Erythroblast (primary cell): ENCODE measurements at regions not wholly inside any gene's neighbourhood (a gene's known extent, or its start where the extent isn't known, plus 50 kb on each side); places are given as distances from the start of the nearest gene placed in this dataset.
"Not testable (repeated sequence)": the region's sequence is repeated elsewhere in the genome, so short reads cannot be mapped to it uniquely, and the experiment has no call there.

Source experiments
- DNase-seq, 2 experiments: peaks; one replicate each; lab custom pipeline; 2025; lab: John Stamatoyannopoulos, UW
- GATA1 ChIP-seq: IDR thresholded peaks from 2 replicates; pipeline ENCODE4 v1.6.1; 2011; ENCODE audit warnings: low read depth, mild to moderate bottlenecking, control low read depth, low read length, moderate library complexity
- POLR2A ChIP-seq: IDR thresholded peaks from 2 replicates; pipeline ENCODE4 v1.6.1; 2011; ENCODE audit warnings: mild to moderate bottlenecking, low read length

DNA sequence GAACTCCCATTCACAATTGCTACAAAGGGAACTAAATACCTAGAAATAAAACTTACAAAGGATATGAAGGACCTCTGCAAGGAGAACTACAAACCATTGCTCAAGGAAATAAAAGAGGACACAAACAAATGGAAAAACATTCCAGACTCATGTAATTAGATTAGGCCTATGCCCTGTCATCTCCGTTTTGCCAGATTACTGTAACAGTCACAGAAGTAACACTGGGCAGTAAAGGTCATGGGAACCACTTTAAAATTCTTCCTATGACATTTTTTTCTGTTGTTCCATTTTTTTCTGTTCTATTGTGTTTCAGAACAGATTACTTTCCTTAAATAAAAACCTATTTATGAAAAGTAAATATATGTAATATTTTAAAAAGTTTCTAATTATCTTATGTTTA is 199.4 kb upstream of the CENPE start:
- TF ChIP-seq POLR2A (no peak), GATA1 (no peak)
- no peak for DNase-seq

GRCh38 chr4:103387508-103388011 is 189.4 kb upstream of the CENPE start:
- DNase-seq, result not testable (repeated sequence)

- DNase-seq, result not testable (repeated sequence)
These were observed 187.4 kb upstream of the CENPE start for GRCh38 chr4:103385565-103385964.

DNA sequence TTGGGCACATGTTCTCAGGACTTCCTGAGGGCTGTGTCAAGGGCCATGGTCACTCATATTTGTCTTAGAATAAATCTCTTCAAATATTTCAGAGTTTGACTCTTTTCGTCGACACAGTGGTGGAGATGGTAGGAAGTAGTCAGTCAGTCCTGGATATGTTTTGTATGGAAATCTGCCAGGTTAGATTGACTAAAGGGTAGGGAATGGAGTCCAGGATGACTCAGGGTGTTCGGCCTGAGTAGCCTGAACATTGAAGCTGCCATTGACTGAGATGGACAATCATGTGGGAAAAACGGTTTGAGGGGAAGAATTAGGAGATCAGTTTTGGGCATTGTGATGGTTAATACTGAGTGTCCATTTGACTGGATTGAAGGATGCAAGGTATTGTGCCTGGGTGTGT is 177.1 kb upstream of the CENPE start:
- no peak for DNase-seq
- TF ChIP-seq POLR2A (no peak), GATA1 (no peak)

GRCh38 chr4:103374758-103375157 is 176.6 kb upstream of the CENPE start:
- DNase-seq, result no peak
- TF ChIP-seq GATA1 (no peak), POLR2A (no peak)

DNA sequence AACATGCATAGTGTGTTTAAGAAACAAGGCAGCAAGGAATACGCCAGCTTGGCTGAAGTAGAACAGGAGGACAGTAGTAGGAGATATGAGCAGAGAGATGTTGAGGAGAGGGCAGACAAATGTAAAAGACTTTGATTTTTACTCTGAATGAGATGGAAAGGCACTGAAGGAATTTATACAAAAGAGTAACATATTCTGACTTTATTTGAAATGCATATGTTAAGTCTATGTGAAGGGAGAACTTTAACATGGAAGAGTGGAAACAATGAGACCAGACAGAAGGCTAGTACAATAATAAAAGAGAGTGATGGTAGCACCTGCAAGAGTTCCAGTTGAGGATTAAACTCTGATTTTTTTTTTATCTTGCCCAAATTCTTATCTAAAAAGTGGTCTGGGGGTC is 176.2 kb upstream of the CENPE start:
- no peak for DNase-seq
- TF ChIP-seq POLR2A, result no peak
- TF ChIP-seq GATA1, result no peak

GRCh38 chr4:103372002-103372558 is 173.9 kb upstream of the CENPE start:
- no peak for DNase-seq

GRCh38 chr4:103370336-103370735 is 172.2 kb upstream of the CENPE start:
- no peak for DNase-seq
- no peak for TF ChIP-seq POLR2A
- TF ChIP-seq GATA1, result no peak

More at GRCh38 chr4:103372002-103372558, 173.9 kb upstream of the CENPE start:
- no peak for TF ChIP-seq POLR2A
- TF ChIP-seq GATA1, result no peak

GRCh38 chr4:103365285-103365684 is 167.1 kb upstream of the CENPE start:
- TF ChIP-seq POLR2A (no peak), GATA1 (no peak)
- DNase-seq, result no peak

DNA sequence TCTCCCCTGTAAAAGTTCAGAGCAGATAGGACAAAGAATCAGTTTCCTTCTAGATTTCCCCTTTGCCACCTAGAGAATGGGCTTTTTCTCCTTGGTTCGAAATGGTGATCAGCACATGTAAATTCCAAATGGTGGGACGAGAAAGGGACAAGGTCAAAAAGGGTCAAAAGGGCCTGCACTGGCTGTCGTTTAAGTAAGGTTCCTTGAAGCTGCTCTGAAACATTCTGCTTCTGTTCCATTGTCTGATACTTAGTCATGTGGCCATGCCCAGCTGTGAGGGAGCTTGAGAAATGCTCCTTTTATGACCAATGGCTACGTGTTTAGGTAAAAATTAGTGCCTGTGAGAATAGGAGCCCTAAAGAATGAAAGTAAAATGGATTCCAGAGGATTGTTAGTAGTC is 165.9 kb upstream of the CENPE start:
- TF ChIP-seq GATA1 (no peak), POLR2A (no peak)
- DNase-seq, result no peak

DNA sequence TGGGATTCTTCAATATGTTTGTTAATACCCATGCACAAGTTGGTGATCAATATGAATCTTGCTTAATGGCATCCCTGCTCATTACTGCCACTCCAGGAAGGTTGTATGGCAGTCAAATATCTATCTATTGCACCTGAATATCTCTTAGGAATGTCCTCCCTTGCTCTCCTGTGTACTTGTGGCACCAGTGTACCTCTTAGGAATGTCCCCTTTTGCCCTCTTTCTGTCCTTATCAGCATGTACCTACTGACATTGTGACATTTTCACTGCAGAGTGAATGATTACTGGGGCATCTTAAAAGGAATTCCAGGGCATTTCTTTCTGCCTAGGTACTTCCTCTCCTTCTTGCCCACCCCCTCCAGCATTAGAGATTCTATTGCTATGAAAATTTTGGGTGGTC is 163.8 kb upstream of the CENPE start:
- TF ChIP-seq POLR2A, result no peak
- no peak for DNase-seq

DNA sequence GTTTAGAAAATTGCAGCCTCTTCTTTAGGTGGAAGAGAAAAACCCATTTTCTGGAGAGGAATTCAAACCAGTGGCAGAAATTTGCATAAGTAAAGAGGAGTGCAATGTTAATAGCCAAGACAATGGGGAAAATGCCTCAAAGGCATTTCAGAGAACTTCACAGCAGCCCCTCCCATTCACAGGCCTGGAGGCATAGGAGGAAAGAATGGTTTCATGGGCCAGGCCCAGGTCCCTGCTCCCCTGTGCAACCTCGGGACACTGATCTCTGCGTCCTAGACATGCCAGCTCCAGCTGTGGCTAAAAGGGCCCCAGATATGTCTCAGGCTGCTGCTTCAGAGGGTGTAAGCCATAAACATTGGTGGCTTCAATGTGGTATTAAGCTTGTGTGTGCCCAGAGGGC is 161.8 kb upstream of the CENPE start:
- TF ChIP-seq GATA1 (no peak), POLR2A (no peak)

GRCh38 chr4:103354006-103354405 is 155.9 kb upstream of the CENPE start:
- DNase-seq, result no peak
- no peak for TF ChIP-seq GATA1
- no peak for TF ChIP-seq POLR2A

More for the DNA sequence above, 161.8 kb upstream of the CENPE start:
- no peak for DNase-seq

- TF ChIP-seq GATA1 (no peak), POLR2A (no peak)
- no peak for DNase-seq
These were observed 131.5 kb upstream of the CENPE start for GRCh38 chr4:103329642-103330041.

GRCh38 chr4:103324811-103325210 is 126.7 kb upstream of the CENPE start:
- no peak for TF ChIP-seq GATA1

More at GRCh38 chr4:103324811-103325210, 126.7 kb upstream of the CENPE start:
- DNase-seq, result no peak
